ENCODE measurements at regions not wholly inside any gene's neighbourhood (a gene's known extent, or its start where the extent isn't known, plus 50 kb on each side); places are given as distances from the start of the nearest gene placed in this dataset.

DNA sequence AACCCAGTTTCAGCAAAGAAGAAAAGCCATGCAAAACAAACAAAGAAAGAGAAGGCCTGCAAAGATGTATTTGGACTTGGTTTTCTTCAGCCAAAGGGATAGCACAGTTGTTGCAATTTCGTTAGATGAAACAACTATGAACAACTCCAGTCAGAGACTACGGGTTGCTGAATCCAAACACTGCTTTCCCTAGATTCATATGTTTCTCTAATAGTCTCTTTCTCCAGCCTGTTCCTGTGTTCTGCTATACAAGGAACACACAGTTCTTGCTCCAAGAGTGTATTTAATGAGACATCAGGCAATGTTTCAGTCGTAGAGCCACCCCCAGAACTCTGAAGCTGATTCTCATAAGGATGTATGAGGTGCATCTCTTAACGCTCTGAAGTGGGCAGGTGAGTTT, 162.5 kb upstream of the TBL1X start:
- TF ChIP-seq, protein P1, sequence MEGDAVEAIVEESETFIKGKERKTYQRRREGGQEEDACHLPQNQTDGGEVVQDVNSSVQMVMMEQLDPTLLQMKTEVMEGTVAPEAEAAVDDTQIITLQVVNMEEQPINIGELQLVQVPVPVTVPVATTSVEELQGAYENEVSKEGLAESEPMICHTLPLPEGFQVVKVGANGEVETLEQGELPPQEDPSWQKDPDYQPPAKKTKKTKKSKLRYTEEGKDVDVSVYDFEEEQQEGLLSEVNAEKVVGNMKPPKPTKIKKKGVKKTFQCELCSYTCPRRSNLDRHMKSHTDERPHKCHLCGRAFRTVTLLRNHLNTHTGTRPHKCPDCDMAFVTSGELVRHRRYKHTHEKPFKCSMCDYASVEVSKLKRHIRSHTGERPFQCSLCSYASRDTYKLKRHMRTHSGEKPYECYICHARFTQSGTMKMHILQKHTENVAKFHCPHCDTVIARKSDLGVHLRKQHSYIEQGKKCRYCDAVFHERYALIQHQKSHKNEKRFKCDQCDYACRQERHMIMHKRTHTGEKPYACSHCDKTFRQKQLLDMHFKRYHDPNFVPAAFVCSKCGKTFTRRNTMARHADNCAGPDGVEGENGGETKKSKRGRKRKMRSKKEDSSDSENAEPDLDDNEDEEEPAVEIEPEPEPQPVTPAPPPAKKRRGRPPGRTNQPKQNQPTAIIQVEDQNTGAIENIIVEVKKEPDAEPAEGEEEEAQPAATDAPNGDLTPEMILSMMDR (IDR thresholded peaks at IDR 0.05): no peak
- TF ChIP-seq POLR2A (IDR thresholded peaks at IDR 0.05): no peak
